ENCODE measurements at regions not wholly inside any gene's neighbourhood (a gene's known extent, or its start where the extent isn't known, plus 50 kb on each side); places are given as distances from the start of the nearest gene placed in this dataset.
A peak's percentile ranks its signal among the peaks of the same experiment; 100 is the strongest.

DNA sequence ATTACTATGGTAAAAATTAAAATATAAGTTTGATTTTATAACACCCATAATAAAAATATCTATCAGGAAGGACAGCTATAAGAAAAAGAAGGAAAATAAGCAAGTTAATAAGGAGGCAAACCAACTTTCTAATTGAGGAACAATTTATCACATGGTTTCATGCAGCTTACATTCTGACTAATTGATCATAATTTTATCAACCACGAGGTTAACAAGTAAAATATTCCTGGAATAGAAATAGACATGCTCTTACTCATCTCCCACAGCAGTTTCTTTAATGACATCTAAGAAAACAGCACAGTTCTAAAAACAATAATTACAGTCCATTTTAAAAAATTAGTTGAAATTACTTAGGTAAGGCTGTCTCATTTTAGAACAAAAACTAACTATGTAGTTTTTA is 130.8 kb upstream of the KRR1 start:
- DNase-seq (ENCODE audit: low read depth), result no peak
- Histone ChIP-seq H3K4me3 (ENCODE audit: low read depth, low read length) (no peak overlapping the region), H3K27me3 (ENCODE audit: control insufficient read depth, insufficient read depth, low read length) (no peaks in the 10 kb centered on the region), H3K36me3 (ENCODE audit: control insufficient read depth, insufficient read depth, low read length) (no peaks in the 10 kb centered on the region)
- TF ChIP-seq, protein P1, sequence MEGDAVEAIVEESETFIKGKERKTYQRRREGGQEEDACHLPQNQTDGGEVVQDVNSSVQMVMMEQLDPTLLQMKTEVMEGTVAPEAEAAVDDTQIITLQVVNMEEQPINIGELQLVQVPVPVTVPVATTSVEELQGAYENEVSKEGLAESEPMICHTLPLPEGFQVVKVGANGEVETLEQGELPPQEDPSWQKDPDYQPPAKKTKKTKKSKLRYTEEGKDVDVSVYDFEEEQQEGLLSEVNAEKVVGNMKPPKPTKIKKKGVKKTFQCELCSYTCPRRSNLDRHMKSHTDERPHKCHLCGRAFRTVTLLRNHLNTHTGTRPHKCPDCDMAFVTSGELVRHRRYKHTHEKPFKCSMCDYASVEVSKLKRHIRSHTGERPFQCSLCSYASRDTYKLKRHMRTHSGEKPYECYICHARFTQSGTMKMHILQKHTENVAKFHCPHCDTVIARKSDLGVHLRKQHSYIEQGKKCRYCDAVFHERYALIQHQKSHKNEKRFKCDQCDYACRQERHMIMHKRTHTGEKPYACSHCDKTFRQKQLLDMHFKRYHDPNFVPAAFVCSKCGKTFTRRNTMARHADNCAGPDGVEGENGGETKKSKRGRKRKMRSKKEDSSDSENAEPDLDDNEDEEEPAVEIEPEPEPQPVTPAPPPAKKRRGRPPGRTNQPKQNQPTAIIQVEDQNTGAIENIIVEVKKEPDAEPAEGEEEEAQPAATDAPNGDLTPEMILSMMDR (IDR thresholded peaks at IDR 0.05; ENCODE audit: insufficient read depth, low read length, poor library complexity, severe bottlenecking), result no peak

DNA sequence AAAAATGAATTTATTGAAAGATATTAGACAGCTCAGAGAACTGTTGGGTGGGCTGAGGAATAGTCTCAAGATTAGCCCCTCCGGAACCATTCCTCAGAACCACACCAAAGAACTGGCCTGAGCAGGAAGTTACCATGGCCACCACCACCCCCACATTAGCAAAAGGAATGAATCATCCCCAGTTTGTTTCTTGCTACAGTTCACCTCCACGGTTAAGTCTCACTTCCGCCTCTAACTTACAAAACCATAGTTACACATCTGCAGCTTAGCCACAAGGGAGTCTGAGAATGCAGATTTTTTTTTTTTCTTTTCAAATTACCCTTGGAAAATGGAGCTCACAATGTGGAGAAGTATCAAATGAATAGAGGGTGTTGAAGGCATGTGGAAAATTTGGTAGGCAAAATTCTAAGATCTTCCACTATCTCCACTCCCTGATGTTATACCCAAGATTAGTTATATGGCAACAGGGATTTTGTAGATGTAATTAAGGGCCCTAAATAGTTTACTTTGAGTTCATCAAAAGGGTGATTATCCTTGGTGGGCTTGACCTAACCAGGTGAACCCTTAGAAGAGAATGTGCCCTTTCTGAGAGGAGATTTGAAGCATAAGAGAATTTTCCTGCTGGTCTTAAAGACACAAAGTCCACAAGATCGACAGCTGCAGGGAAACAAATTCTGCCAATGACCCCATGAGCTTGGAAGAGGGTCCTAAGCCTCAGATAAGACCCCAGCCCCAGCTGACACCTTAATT is 129.8 kb upstream of the KRR1 start:
- no peaks in the 10 kb centered on the region for H3K27me3 ChIP-seq (ENCODE audit: control insufficient read depth, insufficient read depth, low read length)
- TF ChIP-seq, protein P1 (IDR thresholded peaks at IDR 0.05; ENCODE audit: insufficient read depth, low read length, poor library complexity, severe bottlenecking), result no peak
- no peak overlapping the region for H3K4me3 ChIP-seq (ENCODE audit: low read depth, low read length)
- DNase-seq (ENCODE audit: low read depth), result peak; percentile 96
- no peaks in the 10 kb centered on the region for H3K36me3 ChIP-seq (ENCODE audit: control insufficient read depth, insufficient read depth, low read length)

DNA sequence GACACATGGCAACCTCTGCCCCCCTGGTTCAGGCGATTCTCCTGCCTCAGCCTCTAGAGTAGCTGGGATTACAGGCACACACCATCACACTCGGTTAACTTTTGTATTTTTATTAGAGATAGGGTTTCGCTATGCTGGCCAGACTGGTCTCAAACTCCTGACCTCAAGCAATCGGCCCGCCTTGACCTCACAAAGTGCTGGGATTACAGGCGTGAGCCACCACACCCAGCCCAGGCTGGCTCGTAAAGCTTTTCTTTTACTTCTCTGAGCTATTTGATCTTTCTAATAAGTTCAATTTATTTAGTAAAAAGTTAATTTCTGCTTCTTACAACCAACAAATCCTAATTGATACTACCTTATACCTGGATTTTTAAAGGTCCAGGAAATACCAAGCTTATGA is 127.4 kb upstream of the KRR1 start:
- Histone ChIP-seq H3K4me3 (ENCODE audit: low read depth, low read length) (no peak overlapping the region), H3K36me3 (ENCODE audit: control insufficient read depth, insufficient read depth, low read length) (no peaks in the 10 kb centered on the region), H3K27me3 (ENCODE audit: control insufficient read depth, insufficient read depth, low read length) (no peaks in the 10 kb centered on the region)
- no peak for DNase-seq (ENCODE audit: low read depth)
- TF ChIP-seq, protein P1 (IDR thresholded peaks at IDR 0.05; ENCODE audit: insufficient read depth, low read length, poor library complexity, severe bottlenecking), result no peak

DNA sequence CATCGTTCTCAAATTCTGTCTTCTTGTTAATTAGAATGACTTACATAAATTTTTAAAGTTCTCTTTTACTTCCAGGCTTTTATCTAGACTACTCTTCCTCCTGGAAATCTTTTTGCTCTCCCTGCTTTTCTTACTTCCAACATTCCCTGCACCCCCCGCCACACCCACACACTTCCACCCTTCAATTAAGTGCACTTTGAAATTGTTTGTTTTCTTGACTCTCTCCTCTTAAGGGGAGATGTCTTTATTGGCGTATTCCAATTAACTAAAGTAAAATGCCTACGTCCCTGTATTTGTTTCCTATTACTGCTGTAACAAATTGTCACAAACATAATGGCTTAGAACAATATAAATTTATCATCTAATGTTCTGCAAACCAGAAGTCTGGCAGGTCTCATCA is 125.2 kb upstream of the KRR1 start:
- TF ChIP-seq, protein P1 (IDR thresholded peaks at IDR 0.05; ENCODE audit: insufficient read depth, low read length, poor library complexity, severe bottlenecking), result no peak
- H3K4me3 ChIP-seq (ENCODE audit: low read depth, low read length), result no peak overlapping the region
- no peaks in the 10 kb centered on the region for H3K36me3 ChIP-seq (ENCODE audit: control insufficient read depth, insufficient read depth, low read length)
- no peaks in the 10 kb centered on the region for H3K27me3 ChIP-seq (ENCODE audit: control insufficient read depth, insufficient read depth, low read length)
- no peak for DNase-seq (ENCODE audit: low read depth)

DNA sequence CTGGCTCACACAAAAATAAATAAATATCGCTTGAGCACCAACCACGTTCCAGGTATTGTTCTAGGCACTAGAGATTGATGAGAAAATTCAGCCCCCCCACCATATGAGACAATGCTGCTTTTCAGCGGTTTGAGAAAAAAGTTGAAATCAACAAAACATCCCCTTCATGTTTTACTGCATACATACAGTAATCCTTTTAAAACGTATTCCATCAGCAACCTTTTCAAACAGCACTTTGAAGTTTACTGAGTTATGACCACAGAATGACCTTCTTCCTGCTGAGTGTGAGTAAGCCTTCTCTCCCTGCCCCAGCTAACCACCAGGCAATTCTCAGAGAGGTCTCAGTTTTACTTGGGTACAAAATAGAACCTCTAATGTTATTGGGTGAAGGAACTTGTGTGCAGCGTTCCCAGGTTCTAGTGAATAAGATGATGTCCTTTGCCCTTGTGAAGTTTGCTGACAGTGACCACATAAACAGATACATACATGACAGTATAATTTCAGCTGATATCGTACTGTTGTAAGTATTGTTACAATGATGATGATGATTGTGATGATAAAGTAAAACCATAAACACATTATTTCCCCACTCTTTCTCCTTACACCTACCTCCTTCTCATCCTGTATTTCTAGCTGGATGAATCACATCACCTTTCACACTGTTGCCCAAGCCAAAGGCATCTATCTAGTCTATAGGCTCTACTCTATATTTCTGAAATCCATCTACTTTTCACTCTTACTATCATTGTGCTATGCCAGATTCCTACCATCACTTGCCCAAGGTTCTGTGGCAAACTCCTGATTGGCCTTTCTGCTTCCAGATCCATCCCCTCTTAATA is 124.4 kb upstream of the KRR1 start:
- Histone ChIP-seq H3K27me3 (ENCODE audit: control insufficient read depth, insufficient read depth, low read length) (no peaks in the 10 kb centered on the region), H3K36me3 (ENCODE audit: control insufficient read depth, insufficient read depth, low read length) (no peaks in the 10 kb centered on the region), H3K4me3 (ENCODE audit: low read depth, low read length) (no peak overlapping the region)
- peak; percentile 89 for DNase-seq (ENCODE audit: low read depth)
- TF ChIP-seq, protein P1 (IDR thresholded peaks at IDR 0.05; ENCODE audit: insufficient read depth, low read length, poor library complexity, severe bottlenecking), result no peak

Measured in kidney epithelial cell (primary cell).